Stimulated activated CD8-positive, alpha-beta memory T cell treated with anti-CD3 and anti-CD28 coated beads, Interleukin-12 subunit alpha, Interleukin-12 subunit beta, amount 100 ng/mL, for 1 hour (primary cell): ENCODE measurements at regions not wholly inside any gene's neighbourhood (a gene's known extent, or its start where the extent isn't known, plus 50 kb on each side); places are given as distances from the start of the nearest gene placed in this dataset.

ENCODE experiments used
- DNase-seq: peaks from one replicate; pipeline ENCODE4 v3.0.0-alpha.2; 2020; ENCODE audit warnings: low read depth

- DNase-seq, result no peak
Observed at GRCh38 chr3:170780955-170781354, 89.0 kb downstream of the RPL22L1 start.

DNA sequence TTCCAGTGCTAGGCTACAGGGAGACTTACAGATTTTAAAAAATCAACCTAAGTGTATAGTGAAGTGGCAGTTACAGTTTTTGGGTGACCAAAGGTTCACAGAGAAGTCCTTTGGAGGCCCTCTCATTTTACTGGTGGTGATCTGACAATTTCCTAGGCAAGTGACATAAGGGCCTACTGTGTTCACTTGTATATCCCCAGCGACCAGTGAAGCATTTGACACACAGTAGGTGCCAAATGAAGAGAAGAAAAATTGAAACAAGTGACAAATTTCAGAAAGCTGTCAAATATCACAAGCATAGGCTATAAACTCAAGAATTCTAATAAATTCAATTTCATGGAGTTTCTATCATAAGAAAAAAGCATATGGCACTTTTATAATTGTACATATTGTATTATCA is 89.5 kb downstream of the RPL22L1 start:
- no peak for DNase-seq

DNA sequence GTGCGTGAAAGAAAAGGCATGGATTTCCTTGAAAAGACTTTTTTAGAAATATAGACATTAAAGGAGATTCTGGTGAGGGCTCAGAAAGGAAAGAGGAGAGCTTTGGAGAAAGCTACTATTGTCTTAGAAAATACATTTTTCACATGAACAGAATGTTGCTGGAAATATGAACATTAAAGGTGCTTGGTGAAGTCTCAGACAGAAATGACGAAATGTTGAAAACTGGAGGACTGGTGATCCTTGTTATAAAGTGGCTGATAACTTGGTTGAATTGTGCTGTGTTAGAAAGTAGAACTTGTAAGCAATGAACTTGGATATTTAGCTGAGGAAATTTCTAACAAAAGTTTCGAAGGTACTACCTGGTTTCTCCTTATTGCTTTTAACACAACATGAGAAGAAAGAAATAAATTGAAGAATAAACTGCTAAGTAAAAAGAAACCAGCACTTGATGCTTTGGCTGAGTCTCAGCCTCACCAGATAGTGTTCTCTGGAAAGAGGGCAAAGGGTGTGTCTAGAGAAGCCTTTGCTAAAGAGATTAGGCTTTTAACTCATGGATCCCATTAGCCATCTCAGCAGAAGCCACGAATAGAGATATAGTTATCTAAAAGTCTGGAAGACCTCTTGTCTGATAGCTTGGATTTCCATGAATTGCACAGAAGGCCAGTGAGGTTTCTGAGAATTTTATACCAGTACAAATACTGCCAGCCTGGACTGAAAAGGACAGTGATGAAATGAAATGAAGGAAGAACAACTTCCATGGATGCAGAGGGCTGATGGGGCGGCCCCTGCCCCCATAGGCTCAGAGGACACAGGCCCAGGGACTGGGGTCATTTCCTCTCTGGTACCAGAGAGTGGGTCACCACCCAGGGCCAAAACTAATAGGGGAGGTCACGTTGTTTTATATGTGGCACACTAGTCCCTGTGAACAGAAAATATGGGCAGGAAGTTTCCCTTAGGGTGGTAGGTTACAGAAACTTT is 91.5 kb downstream of the RPL22L1 start:
- no peak for DNase-seq

DNA sequence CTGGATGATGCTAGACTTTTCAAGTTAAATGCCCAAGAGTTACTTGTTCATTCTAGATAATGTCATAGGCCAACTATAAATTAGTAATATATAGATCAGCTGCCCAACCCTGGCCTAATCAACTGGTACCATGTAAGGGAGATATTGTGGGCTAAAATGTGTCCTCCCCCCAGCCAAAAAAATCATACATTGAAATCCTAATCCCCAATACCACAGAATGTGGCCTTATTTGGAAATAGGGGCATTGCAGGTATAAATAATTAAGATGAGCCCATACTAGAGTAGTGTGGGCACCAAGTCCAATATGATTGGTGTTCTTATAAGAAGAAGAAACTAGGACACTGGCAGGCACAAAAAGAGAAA is 92.5 kb downstream of the RPL22L1 start:
- DNase-seq, result no peak

- DNase-seq, result no peak
Observed at GRCh38 chr3:170776887-170777563, 93.0 kb downstream of the RPL22L1 start.

DNA sequence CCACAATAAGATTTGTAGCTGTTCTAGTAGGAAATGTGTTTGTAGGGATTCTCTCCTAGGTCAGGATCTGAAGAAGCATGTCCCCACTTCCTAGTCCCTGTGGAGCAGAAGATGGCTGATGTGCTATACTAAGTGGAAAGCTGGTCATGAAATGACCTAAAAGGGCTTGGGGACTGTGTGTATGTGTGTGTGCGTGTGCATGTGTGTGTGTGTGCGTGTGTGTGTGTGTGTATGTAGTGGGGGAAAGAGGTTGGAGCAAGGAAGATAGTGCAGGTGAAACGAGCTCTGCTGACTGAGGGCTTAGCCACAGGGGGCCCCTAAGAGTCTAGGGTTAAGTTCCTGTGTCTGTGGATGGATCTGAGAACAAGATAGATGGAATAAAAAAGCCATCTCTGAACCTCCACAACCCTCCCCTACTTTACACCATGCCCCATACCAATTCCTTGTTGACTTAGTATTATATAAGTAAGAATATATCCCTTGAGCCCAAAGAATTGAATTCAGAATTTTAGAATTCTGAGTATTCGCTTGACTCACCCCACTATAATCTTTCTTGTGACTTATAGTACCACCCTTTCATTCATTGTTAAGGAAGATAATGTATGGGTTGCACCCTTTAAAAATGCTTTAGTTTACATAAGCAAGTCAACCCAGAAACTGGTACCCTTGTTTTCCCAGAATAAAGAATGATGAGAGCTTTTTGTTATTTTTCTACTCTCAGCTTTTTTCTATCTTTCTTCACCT is 96.1 kb downstream of the RPL22L1 start:
- no peak for DNase-seq

DNA sequence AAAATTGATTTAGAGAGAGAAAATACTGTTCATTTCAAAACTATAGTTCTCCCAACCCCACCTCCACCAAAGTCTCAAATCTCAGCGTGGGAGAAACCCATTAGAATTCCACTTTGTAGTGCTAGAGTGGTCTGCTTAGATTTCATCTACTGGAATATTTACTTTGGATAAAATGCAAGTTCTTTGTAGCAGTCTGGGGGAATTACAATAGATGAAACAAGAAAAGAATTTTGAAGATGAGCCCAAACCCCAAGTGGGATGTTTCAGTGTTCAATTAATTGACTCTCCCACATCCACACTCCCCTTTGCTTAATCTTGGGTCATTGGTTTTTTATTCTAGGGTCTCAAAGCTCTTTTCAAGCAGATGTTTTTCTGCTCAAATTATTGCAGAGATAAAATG is 97.8 kb downstream of the RPL22L1 start:
- no peak for DNase-seq

GRCh38 chr3:170768334-170768801 is 101.6 kb downstream of the RPL22L1 start:
- no peak for DNase-seq

DNA sequence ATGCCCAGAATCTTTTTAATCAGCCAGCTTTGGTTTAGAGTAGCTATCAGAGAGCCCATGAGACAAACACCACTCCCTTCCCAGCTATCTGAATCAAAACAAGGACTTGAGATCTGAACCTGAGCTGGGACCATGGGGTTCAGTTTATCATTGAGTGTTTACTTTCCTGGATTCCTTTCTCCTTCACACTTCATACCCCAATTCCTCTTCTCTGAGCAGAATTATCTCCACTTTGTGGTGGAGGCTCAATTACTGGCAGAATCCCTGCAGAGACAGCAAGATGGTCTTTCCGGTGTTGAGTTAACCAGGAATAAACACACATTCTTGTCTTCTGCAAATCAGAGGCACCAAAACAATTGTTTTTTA is 102.4 kb downstream of the RPL22L1 start:
- no peak for DNase-seq

DNA sequence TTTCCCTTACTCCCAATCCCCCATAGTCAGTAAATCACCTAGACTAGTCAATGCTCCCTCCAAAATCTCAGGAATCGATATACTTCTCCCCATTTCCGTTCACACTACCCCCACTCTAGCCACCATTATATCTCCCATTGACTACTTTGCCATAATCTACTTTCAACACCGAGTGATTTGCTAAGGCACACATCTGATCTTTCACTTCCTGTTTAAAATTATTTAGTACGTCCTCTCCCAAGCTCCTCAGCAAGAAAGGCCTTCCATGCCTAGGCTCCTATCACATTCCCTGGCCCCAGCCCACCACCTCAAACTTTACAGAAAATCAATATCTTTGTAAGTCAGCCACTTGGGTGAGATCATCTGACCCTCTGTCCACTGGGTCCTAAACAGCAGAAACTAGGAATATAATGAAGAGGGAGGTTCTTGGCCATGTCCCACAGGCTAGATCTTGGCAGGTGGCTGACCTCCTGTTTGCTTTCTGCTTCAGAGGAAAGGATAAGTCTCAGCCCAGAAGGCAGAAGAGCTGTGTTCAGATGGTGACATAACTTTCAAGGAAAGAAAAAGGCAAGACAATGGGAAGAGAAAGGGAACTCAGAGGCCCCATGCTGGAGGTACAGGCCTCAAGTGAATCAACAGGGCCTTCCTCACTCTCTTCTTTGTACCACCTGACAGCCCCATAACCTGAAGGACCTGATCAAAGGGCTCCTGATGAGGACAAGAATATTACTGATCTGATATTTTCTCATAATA is 103.0 kb downstream of the RPL22L1 start:
- no peak for DNase-seq

GRCh38 chr3:170766253-170766652 is 103.7 kb downstream of the RPL22L1 start:
- DNase-seq, result no peak

DNA sequence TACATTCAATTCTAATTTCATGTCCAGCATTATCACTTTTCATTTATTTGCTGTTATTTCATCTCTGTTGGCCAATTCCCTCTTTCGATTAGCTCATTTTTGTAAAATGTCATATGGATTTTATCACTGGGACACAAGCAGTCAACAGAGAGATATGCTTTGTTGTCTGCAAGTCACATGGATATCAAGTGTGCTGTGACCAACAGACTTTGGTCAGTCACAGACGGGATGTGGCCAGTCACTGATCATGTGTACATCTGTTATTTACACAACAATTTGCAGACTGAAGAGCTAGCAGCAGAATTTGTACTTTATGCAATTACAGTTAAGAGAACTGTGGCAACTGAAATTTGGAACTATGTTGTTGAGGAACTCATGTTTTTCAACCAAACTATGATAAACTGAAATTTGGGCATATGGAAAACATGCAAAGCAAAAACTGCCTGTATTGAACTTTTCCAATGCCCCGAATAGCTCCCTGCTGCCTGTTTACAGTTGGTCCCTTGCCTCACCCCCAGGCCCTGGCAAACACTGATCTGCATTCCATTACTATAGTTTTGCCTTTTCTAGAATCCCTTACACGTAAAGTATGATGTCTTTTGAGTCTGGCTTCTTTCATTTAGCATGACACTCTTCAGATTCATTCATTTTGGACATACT is 104.4 kb downstream of the RPL22L1 start:
- no peak for DNase-seq

- no peak for DNase-seq
Observed at GRCh38 chr3:170764017-170764416, 106.0 kb downstream of the RPL22L1 start.

- no peak for DNase-seq
Observed at GRCh38 chr3:170762064-170762463, 107.9 kb downstream of the RPL22L1 start.

- DNase-seq, result no peak
Observed at GRCh38 chr3:170761103-170761502, 108.9 kb downstream of the RPL22L1 start.

DNA sequence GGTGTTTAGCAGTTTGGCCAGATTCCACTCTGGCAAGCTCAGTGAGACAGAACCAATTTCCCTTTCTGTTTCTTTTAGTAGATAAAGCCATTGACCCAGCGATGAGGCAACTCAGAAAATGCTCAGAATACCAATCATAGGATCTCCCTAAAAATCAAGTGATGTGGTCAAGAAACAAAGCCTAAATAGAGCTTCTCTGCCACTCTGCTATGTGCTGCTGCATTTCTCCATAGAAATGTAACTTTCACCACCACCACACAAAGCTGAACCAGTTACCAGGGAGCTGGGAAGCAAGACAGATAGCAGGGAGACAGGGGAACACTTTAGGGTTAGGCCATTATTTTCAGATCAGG is 109.8 kb downstream of the RPL22L1 start:
- no peak for DNase-seq

DNA sequence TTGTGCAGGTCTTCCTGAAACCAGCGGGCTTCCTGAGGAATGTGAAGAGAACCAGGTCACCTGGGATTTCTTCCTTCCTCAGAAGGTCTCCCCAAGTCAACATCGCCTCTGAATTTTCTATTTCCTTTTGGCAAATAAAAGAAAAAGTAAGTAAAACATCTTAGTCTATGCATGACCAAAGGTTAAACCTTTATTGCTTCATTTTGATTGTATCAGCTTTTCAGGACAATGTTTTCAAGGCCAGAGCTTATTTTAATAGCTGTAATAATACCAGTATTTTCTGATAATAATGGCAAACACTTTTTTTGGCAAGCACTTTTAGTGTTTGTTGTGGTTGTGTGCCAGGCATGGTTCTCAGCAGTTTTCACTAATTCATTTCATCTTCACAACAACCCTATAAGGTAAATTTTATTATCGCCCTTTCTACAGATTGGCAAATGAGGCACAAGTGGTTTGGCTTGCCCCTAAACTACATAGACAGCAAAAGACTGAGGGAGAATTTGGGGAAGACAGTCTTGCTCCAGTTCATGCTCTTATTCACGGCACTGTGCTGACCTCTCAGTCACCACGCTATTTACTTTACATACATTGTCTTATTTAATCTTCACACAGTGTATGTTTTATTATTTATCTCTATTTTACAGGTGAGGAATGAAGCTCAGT is 110.4 kb downstream of the RPL22L1 start:
- no peak for DNase-seq

- DNase-seq, result no peak
Observed at GRCh38 chr3:170757038-170757437, 113.0 kb downstream of the RPL22L1 start.

DNA sequence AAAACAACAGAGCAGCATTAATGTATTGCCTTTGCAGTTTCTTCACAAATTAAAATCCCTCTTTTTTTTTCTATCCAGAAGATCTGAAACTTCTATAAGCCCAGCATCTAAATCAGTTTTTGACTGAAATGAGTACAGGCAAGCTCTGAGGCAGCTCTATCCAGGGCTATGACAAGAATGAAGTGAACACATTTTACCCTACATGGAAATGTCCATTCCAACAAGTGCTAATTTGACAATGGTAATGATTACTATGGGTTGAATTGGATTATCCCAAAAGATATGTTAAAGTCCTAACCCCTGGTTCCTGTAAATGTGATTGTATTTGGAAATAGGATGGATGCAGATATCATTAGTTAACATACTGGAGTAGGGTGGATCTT is 115.7 kb downstream of the RPL22L1 start:
- no peak for DNase-seq

GRCh38 chr3:170753421-170754310 is 116.3 kb downstream of the RPL22L1 start:
- no peak for DNase-seq
